Stomach (tissue), 4 donors: ENCODE measurements at regions not wholly inside any gene's neighbourhood (a gene's known extent, or its start where the extent isn't known, plus 50 kb on each side); places are given as distances from the start of the nearest gene placed in this dataset.

Experiments
- CTCF ChIP-seq, 7 experiments: fragments of 450-650 bp in 4 of 7; fragments of 200-600 bp in 3 of 7; sonication (generic) in 3 of 7; IDR thresholded peaks; one replicate each; pipeline ENCODE4 v1.5.1; 2016 to 2019; ENCODE audit warnings: antibody characterized with exemption in 7 of 7, control low read depth in 2 of 7, mild to moderate bottlenecking in 1 of 7
- POLR2A ChIP-seq, 4 donors: fragments of 450-650 bp; IDR thresholded peaks; one replicate each; pipeline ENCODE4 v1.6.1; 2016; ENCODE audit warnings: antibody characterized with exemption in 4 of 4, control low read depth in 2 of 4, mild to moderate bottlenecking in 1 of 4, moderate library complexity in 1 of 4
- POLR2AphosphoS5 ChIP-seq, 3 donors: sonication (generic); formaldehyde crosslinking; IDR thresholded peaks; one replicate each; pipeline ENCODE4 v1.6.1; 2016; ENCODE audit warnings: antibody characterized with exemption in 3 of 3

GRCh38 chrX:13153796-13154195 lies 109.4 kb upstream of the FAM9C start:
- TF ChIP-seq CTCF (IDR thresholded peaks at IDR 0.05): no peak
- TF ChIP-seq POLR2A (IDR thresholded peaks at IDR 0.05): no peak
- no peak for TF ChIP-seq POLR2AphosphoS5 (IDR thresholded peaks at IDR 0.05)
